HG03108 (cell line): ENCODE measurements at regions not wholly inside any gene's neighbourhood (a gene's known extent, or its start where the extent isn't known, plus 50 kb on each side); places are given as distances from the start of the nearest gene placed in this dataset.
"Not testable (repeated sequence)": the region's sequence is repeated elsewhere in the genome, so short reads cannot be mapped to it uniquely, and the experiment has no call there.

Experiments
- ATAC-seq: cut with Tn5 transposase; IDR thresholded peaks from one replicate; pipeline ENCODE4 v1.9.1; 2021; ENCODE audit warnings: moderate library complexity; ENCODE audit not compliant: unreplicated experiment

GRCh38 chr3:135629701-135630408 lies 335.7 kb upstream of the PPP2R3A start:
- ATAC-seq: no peak

GRCh38 chr3:135632556-135633065 lies 332.9 kb upstream of the PPP2R3A start:
- ATAC-seq: no peak

GRCh38 chr3:135633078-135633477 lies 332.4 kb upstream of the PPP2R3A start:
- ATAC-seq: no peak

GRCh38 chr3:135636596-135636995 lies 328.9 kb upstream of the PPP2R3A start:
- ATAC-seq: no peak

GRCh38 chr3:135637013-135637412 lies 328.5 kb upstream of the PPP2R3A start:
- no peak for ATAC-seq

GRCh38 chr3:135641761-135642160 lies 323.8 kb upstream of the PPP2R3A start:
- ATAC-seq: no peak

- ATAC-seq: no peak
Observed at GRCh38 chr3:135645541-135645940, 320.0 kb upstream of the PPP2R3A start.

- no peak for ATAC-seq
Observed at GRCh38 chr3:135646873-135647272, 318.7 kb upstream of the PPP2R3A start.

- no peak for ATAC-seq
Observed at GRCh38 chr3:135649361-135649760, 316.2 kb upstream of the PPP2R3A start.

- ATAC-seq: no peak
Observed at GRCh38 chr3:135650309-135650708, 315.2 kb upstream of the PPP2R3A start.

- ATAC-seq: no peak
Observed at GRCh38 chr3:135652388-135652787, 313.1 kb upstream of the PPP2R3A start.

GRCh38 chr3:135655328-135655727 lies 310.2 kb upstream of the PPP2R3A start:
- ATAC-seq: no peak

GRCh38 chr3:135658451-135658850 lies 307.1 kb upstream of the PPP2R3A start:
- ATAC-seq: not testable (repeated sequence)

GRCh38 chr3:135667061-135667460 lies 298.5 kb upstream of the PPP2R3A start:
- no peak for ATAC-seq

GRCh38 chr3:135674508-135674907 lies 291.0 kb upstream of the PPP2R3A start:
- no peak for ATAC-seq

GRCh38 chr3:135678386-135678785 lies 287.1 kb upstream of the PPP2R3A start:
- ATAC-seq: no peak

GRCh38 chr3:135688003-135688402 lies 277.5 kb upstream of the PPP2R3A start:
- no peak for ATAC-seq

GRCh38 chr3:135690664-135691063 lies 274.9 kb upstream of the PPP2R3A start:
- ATAC-seq: no peak

- ATAC-seq: no peak
Observed at GRCh38 chr3:135691240-135691639, 274.3 kb upstream of the PPP2R3A start.

GRCh38 chr3:135694142-135694541 lies 271.4 kb upstream of the PPP2R3A start:
- no peak for ATAC-seq

- no peak for ATAC-seq
Observed at GRCh38 chr3:135699741-135700140, 265.8 kb upstream of the PPP2R3A start.

- ATAC-seq: no peak
Observed at GRCh38 chr3:135706758-135707375, 258.7 kb upstream of the PPP2R3A start.
